Left colon (tissue), 2 donors: ENCODE measurements at regions not wholly inside any gene's neighbourhood (a gene's known extent, or its start where the extent isn't known, plus 50 kb on each side); places are given as distances from the start of the nearest gene placed in this dataset.
A peak's percentile ranks its signal among the peaks of the same experiment; 100 is the strongest.
"Not testable (repeated sequence)": the region's sequence is repeated elsewhere in the genome, so short reads cannot be mapped to it uniquely, and the experiment has no call there.

Experiments
- ATAC-seq: fragments of 200-7000 bp; cut with Tn5 transposase; one replicate; pipeline ENCODE4 v1.9.1; 2020; ENCODE audit warnings: mild to moderate bottlenecking, moderate library complexity
- DNase-seq, 2 donors: peaks; one replicate each; pipeline ENCODE4 v3.0.0-alpha.2; 2020
- intact Hi-C, 2 donors: fragments of 100-400 bp; cut with DNase I in 1 of 2; cut with micrococcal nuclease in 1 of 2; formaldehyde crosslinking; loops; one replicate each; pipeline versions ENCODE4 v1.11.2 to v1.14.0; 2022; cut with DNase I, micrococcal nuclease
- donor health status: DM: no; HTN: no; CAD: no.
- donor health status: DM: yes; HTN: yes; CAD: no.

- ATAC-seq (peak; percentile 89), DNase-seq (peak; percentile 38 to 61)
- intact Hi-C loops, result no loop called here
These were observed 174.4 kb upstream of the HMCN1 start for GRCh38 chr1:185559684-185560331.

GRCh38 chr1:185559151-185559550 lies 175.0 kb upstream of the HMCN1 start:
- DNase-seq, result no peak
- intact Hi-C loops, result no loop called here
- ATAC-seq, result no peak

- intact Hi-C loops, result no loop called here
- ATAC-seq, result no peak
- no peak for DNase-seq
These were observed 177.6 kb upstream of the HMCN1 start for GRCh38 chr1:185556561-185556960.

- intact Hi-C loops, result no loop called here
- no peak for DNase-seq
- peak; percentile 88 for ATAC-seq
These were observed 178.4 kb upstream of the HMCN1 start for GRCh38 chr1:185555743-185556142.

- no peak for DNase-seq
- ATAC-seq, result no peak
- intact Hi-C loops, result no loop called here
These were observed 183.2 kb upstream of the HMCN1 start for GRCh38 chr1:185551008-185551407.

- intact Hi-C loops, result no loop called here
- no peak for DNase-seq
- ATAC-seq, result no peak
These were observed 184.3 kb upstream of the HMCN1 start for GRCh38 chr1:185549906-185550305.

GRCh38 chr1:185546029-185546428 lies 188.2 kb upstream of the HMCN1 start:
- intact Hi-C loops, result no loop called here
- no peak for DNase-seq
- no peak for ATAC-seq

- DNase-seq (no peak), ATAC-seq (no peak)
- intact Hi-C loops, result no loop called here
These were observed 192.3 kb upstream of the HMCN1 start for GRCh38 chr1:185541871-185542301.

GRCh38 chr1:185540295-185540694 lies 193.9 kb upstream of the HMCN1 start:
- DNase-seq, result no peak
- intact Hi-C loops, result no loop called here
- no peak for ATAC-seq

GRCh38 chr1:185539277-185539943 lies 194.8 kb upstream of the HMCN1 start:
- DNase-seq (no peak), ATAC-seq (no peak)
- intact Hi-C loops, result no loop called here

GRCh38 chr1:185538309-185538898 lies 195.8 kb upstream of the HMCN1 start:
- ATAC-seq, DNase-seq, intact Hi-C loops: not testable (repeated sequence)

- DNase-seq (no peak), ATAC-seq (no peak)
- intact Hi-C loops, result no loop called here
These were observed 196.6 kb upstream of the HMCN1 start for GRCh38 chr1:185537596-185537995.

- no peak for DNase-seq
- no peak for ATAC-seq
- intact Hi-C loops, result no loop called here
These were observed 197.8 kb upstream of the HMCN1 start for GRCh38 chr1:185536165-185536920.

- ATAC-seq, result no peak
- no peak for DNase-seq
- intact Hi-C loops, result no loop called here
These were observed 198.6 kb upstream of the HMCN1 start for GRCh38 chr1:185535621-185536020.

- DNase-seq (no peak), ATAC-seq (peak; percentile 40)
- intact Hi-C loops, result no loop called here
These were observed 199.4 kb upstream of the HMCN1 start for GRCh38 chr1:185534801-185535200.

- DNase-seq, result no peak
- intact Hi-C loops, result no loop called here
- no peak for ATAC-seq
These were observed 200.6 kb upstream of the HMCN1 start for GRCh38 chr1:185533596-185533995.

- DNase-seq (no peak), ATAC-seq (no peak)
- intact Hi-C loops, result no loop called here
These were observed 201.3 kb upstream of the HMCN1 start for GRCh38 chr1:185532856-185533255.

- DNase-seq (no peak), ATAC-seq (no peak)
- intact Hi-C loops, result no loop called here
These were observed 202.4 kb upstream of the HMCN1 start for GRCh38 chr1:185531838-185532237.

GRCh38 chr1:185530215-185530614 lies 204.0 kb upstream of the HMCN1 start:
- intact Hi-C loops, result no loop called here
- no peak for DNase-seq
- no peak for ATAC-seq

- intact Hi-C loops, result no loop called here
- peak; percentile 95 for ATAC-seq
- DNase-seq, result no peak
These were observed 204.5 kb upstream of the HMCN1 start for GRCh38 chr1:185529673-185530072.
